HEK293 (cell line): ENCODE measurements at regions not wholly inside any gene's neighbourhood (a gene's known extent, or its start where the extent isn't known, plus 50 kb on each side); places are given as distances from the start of the nearest gene placed in this dataset.

Source experiments
- CTCF ChIA-PET: fragments of 350-600 bp; formaldehyde crosslinking; extraction: SDS; loops from one replicate; lab custom pipeline; 2021; ENCODE audit warnings: antibody characterized with exemption; lab: Yijun Ruan, JAX
- POLR2A ChIA-PET: fragments of 300-600 bp; formaldehyde crosslinking; extraction: SDS; loops from one replicate; lab custom pipeline; 2020; ENCODE audit warnings: antibody characterized with exemption, inconsistent platforms; lab: Yijun Ruan, JAX
- H3K27ac ChIP-seq: fragments of 200-500 bp; sonication (Bioruptor generic); 2 replicates; pipeline ENCODE4 v1.5.1; 2014; ENCODE audit warnings: low read depth, low read length, control low read depth, inconsistent platforms; ENCODE audit errors: extremely low read depth
- H3K36me3 ChIP-seq, 2 experiments: fragments of 200-500 bp in 1 of 2; sonication (Bioruptor generic) in 1 of 2; 1 replicate in 1 of 2; 2 replicates in 1 of 2; pipeline ENCODE4 v1.5.1; 2014 to 2017; ENCODE audit warnings: inconsistent platforms in 2 of 2, low read length in 2 of 2; ENCODE audit not compliant: control insufficient read depth in 2 of 2, insufficient read depth in 1 of 2
- H3K4me1 ChIP-seq: fragments of 200-500 bp; sonication (Bioruptor generic); 2 replicates; pipeline ENCODE4 v1.5.1; 2014; ENCODE audit warnings: mild to moderate bottlenecking, low read length, inconsistent platforms; ENCODE audit not compliant: control insufficient read depth, insufficient read depth
- H3K4me3 ChIP-seq: 2 replicates; pipeline ENCODE4 v1.5.1; 2011; ENCODE audit warnings: low read depth, mild to moderate bottlenecking, control low read depth, low read length, moderate library complexity
- H3K9me3 ChIP-seq: fragments of 200-500 bp; sonication (Bioruptor generic); 2 replicates; pipeline ENCODE4 v1.5.1; 2014; ENCODE audit warnings: low read depth, low read length, inconsistent platforms; ENCODE audit not compliant: control insufficient read depth, insufficient read depth
- HOXD13 ChIP-seq: sonication (generic); formaldehyde crosslinking; IDR thresholded peaks from 2 replicates; pipeline ENCODE4 v1.8.0; 2022; ENCODE audit warnings: missing genetic modification reagents, borderline replicate concordance
- MZF1 ChIP-seq: fragments of 450-650 bp; formaldehyde crosslinking; IDR thresholded peaks from 2 replicates; pipeline ENCODE4 v1.5.1; 2017; ENCODE audit warnings: missing biosample characterization, missing genetic modification characterization, borderline replicate concordance
- SCRT2 ChIP-seq: fragments of 450-650 bp; formaldehyde crosslinking; IDR thresholded peaks from 2 replicates; pipeline ENCODE4 v1.5.1; 2016; ENCODE audit warnings: missing biosample characterization, missing genetic modification characterization
- SP7 ChIP-seq: fragments of 450-650 bp; formaldehyde crosslinking; IDR thresholded peaks from 2 replicates; pipeline ENCODE4 v1.5.1; 2016; ENCODE audit warnings: missing biosample characterization, missing genetic modification characterization
- ZBTB17 ChIP-seq: fragments of 450-650 bp; formaldehyde crosslinking; IDR thresholded peaks from 2 replicates; pipeline ENCODE4 v1.5.1; 2016; ENCODE audit warnings: missing biosample characterization, missing genetic modification characterization
- ZFP69B ChIP-seq: fragments of 450-650 bp; formaldehyde crosslinking; IDR thresholded peaks from 2 replicates; pipeline ENCODE4 v1.5.1; 2016; ENCODE audit warnings: missing biosample characterization, missing genetic modification characterization
- ZNF138 ChIP-seq: fragments of 450-650 bp; formaldehyde crosslinking; IDR thresholded peaks from 2 replicates; pipeline ENCODE4 v1.5.1; 2016; ENCODE audit warnings: missing biosample characterization, missing genetic modification characterization, borderline replicate concordance
- ZNF155 ChIP-seq: fragments of 450-650 bp; formaldehyde crosslinking; IDR thresholded peaks from 2 replicates; pipeline ENCODE4 v1.5.1; 2016; ENCODE audit warnings: missing biosample characterization, missing genetic modification characterization
- ZNF521 ChIP-seq: fragments of 450-650 bp; formaldehyde crosslinking; IDR thresholded peaks from 2 replicates; pipeline ENCODE4 v1.5.1; 2017; ENCODE audit warnings: missing biosample characterization, mild to moderate bottlenecking, missing genetic modification characterization
- ZNF621 ChIP-seq: fragments of 450-650 bp; formaldehyde crosslinking; IDR thresholded peaks from 2 replicates; pipeline ENCODE4 v1.5.1; 2017; ENCODE audit warnings: missing biosample characterization, missing genetic modification characterization
- ZNF76 ChIP-seq: fragments of 450-650 bp; formaldehyde crosslinking; IDR thresholded peaks from 2 replicates; pipeline ENCODE4; 2016; ENCODE audit warnings: low read depth, missing biosample characterization, missing genetic modification characterization, borderline replicate concordance
- ZNF777 ChIP-seq: fragments of 450-650 bp; formaldehyde crosslinking; IDR thresholded peaks from 2 replicates; pipeline ENCODE4 v1.5.1; 2017; ENCODE audit warnings: missing biosample characterization, missing genetic modification characterization, borderline replicate concordance
- TF ChIP-seq, protein P1 (sequence below): fragments of 450-650 bp; formaldehyde crosslinking; IDR thresholded peaks from 2 replicates; pipeline ENCODE4 v1.5.1; 2016; ENCODE audit warnings: missing biosample characterization, missing genetic modification characterization
- TF ChIP-seq, protein P2 (sequence below): fragments of 450-650 bp; formaldehyde crosslinking; IDR thresholded peaks from 2 replicates; pipeline ENCODE4 v1.5.1; 2017; ENCODE audit warnings: missing biosample characterization, missing genetic modification characterization
- TF ChIP-seq, protein P3 (sequence below): fragments of 450-650 bp; formaldehyde crosslinking; IDR thresholded peaks from 2 replicates; pipeline ENCODE4 v1.5.0; 2017; ENCODE audit warnings: missing biosample characterization, missing genetic modification characterization, borderline replicate concordance
- TF ChIP-seq, protein P4 (sequence below): fragments of 450-650 bp; formaldehyde crosslinking; conservative IDR thresholded peaks from 2 replicates; pipeline ENCODE4 v1.5.1; 2016; ENCODE audit warnings: low read depth, missing biosample characterization, missing genetic modification characterization
- TF ChIP-seq, protein P5 (sequence below): fragments of 450-650 bp; formaldehyde crosslinking; IDR thresholded peaks from 2 replicates; pipeline ENCODE4 v1.5.1; 2017; ENCODE audit warnings: missing biosample characterization, missing genetic modification characterization

DNA sequence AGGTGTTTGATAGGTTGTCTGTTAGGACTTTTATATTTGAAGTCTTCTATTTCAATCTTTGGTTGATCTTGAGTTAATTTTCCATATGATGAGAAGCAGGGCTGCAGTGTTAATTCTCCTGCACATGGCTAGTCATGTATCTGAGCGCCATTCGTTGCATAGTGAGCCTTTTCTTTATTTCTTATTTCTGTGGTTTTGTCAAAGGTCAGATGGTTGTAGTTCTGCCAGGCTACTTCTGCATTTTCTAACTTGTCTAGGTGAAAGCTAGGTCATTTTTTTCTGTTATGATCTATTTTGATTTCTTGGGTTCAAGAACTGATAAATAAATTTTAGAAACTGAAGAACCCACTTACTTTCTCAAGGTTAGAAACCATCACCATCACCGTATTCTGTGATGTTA lies 56.7 kb downstream of the CCDC74A start:
- TF ChIP-seq ZNF76 (tag by site-specific recombination): no peak
- TF ChIP-seq, protein P1, sequence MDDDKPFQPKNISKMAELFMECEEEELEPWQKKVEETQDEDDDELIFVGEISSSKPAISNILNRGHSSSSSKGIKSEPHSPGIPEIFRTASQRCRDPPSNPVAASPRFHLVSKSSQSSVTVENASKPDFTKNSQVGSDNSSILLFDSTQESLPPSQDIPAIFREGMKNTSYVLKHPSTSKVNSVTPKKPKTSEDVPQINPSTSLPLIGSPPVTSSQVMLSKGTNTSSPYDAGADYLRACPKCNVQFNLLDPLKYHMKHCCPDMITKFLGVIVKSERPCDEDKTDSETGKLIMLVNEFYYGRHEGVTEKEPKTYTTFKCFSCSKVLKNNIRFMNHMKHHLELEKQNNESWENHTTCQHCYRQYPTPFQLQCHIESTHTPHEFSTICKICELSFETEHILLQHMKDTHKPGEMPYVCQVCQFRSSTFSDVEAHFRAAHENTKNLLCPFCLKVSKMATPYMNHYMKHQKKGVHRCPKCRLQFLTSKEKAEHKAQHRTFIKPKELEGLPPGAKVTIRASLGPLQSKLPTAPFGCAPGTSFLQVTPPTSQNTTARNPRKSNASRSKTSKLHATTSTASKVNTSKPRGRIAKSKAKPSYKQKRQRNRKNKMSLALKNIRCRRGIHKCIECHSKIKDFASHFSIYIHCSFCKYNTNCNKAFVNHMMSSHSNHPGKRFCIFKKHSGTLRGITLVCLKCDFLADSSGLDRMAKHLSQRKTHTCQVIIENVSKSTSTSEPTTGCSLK (tag by site-specific recombination): no peak
- TF ChIP-seq HOXD13 (CRISPR knock-in tag): no peak
- TF ChIP-seq ZNF138 (tag by site-specific recombination): no peak
- no peak for TF ChIP-seq MZF1 (tag by site-specific recombination)
- TF ChIP-seq, protein P2, sequence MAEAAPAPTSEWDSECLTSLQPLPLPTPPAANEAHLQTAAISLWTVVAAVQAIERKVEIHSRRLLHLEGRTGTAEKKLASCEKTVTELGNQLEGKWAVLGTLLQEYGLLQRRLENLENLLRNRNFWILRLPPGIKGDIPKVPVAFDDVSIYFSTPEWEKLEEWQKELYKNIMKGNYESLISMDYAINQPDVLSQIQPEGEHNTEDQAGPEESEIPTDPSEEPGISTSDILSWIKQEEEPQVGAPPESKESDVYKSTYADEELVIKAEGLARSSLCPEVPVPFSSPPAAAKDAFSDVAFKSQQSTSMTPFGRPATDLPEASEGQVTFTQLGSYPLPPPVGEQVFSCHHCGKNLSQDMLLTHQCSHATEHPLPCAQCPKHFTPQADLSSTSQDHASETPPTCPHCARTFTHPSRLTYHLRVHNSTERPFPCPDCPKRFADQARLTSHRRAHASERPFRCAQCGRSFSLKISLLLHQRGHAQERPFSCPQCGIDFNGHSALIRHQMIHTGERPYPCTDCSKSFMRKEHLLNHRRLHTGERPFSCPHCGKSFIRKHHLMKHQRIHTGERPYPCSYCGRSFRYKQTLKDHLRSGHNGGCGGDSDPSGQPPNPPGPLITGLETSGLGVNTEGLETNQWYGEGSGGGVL (tag by site-specific recombination): no peak
- TF ChIP-seq, protein P3, sequence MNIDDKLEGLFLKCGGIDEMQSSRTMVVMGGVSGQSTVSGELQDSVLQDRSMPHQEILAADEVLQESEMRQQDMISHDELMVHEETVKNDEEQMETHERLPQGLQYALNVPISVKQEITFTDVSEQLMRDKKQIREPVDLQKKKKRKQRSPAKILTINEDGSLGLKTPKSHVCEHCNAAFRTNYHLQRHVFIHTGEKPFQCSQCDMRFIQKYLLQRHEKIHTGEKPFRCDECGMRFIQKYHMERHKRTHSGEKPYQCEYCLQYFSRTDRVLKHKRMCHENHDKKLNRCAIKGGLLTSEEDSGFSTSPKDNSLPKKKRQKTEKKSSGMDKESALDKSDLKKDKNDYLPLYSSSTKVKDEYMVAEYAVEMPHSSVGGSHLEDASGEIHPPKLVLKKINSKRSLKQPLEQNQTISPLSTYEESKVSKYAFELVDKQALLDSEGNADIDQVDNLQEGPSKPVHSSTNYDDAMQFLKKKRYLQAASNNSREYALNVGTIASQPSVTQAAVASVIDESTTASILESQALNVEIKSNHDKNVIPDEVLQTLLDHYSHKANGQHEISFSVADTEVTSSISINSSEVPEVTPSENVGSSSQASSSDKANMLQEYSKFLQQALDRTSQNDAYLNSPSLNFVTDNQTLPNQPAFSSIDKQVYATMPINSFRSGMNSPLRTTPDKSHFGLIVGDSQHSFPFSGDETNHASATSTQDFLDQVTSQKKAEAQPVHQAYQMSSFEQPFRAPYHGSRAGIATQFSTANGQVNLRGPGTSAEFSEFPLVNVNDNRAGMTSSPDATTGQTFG (tag by site-specific recombination): no peak
- TF ChIP-seq ZNF521: no peak
- no peak for TF ChIP-seq ZNF777 (tag by site-specific recombination)
- no peak for TF ChIP-seq ZFP69B
- no peak for TF ChIP-seq SCRT2 (tag by site-specific recombination)
- TF ChIP-seq ZBTB17 (tag by site-specific recombination): no peak
- TF ChIP-seq ZNF155 (tag by site-specific recombination): no peak
- TF ChIP-seq, protein P4, sequence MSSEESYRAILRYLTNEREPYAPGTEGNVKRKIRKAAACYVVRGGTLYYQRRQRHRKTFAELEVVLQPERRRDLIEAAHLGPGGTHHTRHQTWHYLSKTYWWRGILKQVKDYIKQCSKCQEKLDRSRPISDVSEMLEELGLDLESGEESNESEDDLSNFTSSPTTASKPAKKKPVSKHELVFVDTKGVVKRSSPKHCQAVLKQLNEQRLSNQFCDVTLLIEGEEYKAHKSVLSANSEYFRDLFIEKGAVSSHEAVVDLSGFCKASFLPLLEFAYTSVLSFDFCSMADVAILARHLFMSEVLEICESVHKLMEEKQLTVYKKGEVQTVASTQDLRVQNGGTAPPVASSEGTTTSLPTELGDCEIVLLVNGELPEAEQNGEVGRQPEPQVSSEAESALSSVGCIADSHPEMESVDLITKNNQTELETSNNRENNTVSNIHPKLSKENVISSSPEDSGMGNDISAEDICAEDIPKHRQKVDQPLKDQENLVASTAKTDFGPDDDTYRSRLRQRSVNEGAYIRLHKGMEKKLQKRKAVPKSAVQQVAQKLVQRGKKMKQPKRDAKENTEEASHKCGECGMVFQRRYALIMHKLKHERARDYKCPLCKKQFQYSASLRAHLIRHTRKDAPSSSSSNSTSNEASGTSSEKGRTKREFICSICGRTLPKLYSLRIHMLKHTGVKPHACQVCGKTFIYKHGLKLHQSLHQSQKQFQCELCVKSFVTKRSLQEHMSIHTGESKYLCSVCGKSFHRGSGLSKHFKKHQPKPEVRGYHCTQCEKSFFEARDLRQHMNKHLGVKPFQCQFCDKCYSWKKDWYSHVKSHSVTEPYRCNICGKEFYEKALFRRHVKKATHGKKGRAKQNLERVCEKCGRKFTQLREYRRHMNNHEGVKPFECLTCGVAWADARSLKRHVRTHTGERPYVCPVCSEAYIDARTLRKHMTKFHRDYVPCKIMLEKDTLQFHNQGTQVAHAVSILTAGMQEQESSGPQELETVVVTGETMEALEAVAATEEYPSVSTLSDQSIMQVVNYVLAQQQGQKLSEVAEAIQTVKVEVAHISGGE (tag by site-specific recombination): no peak
- no peak for TF ChIP-seq SP7 (tag by site-specific recombination)
- TF ChIP-seq ZNF621 (tag by site-specific recombination): no peak

DNA sequence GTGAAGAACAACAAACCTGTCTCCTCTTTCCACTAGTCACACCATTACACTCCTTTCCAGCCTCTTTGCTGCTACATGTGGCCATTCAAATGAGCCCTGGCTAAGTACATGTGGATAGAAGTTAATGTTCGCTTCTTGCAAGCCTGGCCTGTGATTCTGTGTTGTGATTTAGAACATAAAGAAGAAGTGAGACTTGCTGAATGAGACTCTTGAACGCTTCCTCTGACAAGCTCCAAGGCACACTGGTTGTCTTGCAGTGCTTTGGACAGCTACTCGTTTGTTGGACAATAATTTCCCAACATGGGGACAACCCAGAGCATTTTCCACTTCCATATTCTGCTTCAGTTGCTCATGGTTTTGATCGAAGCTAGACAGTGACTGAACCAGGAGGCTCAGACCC lies 57.3 kb downstream of the CCDC74A start:
- no peak overlapping the region for H3K4me3 ChIP-seq
- H3K9me3 ChIP-seq: no peaks in the 10 kb centered on the region
- H3K36me3 ChIP-seq: no peaks in the 10 kb centered on the region
- ChIA-PET CTCF (no interaction called here), POLR2A (no interaction called here)
- H3K27ac ChIP-seq: no peak overlapping the region
- no peaks in the 10 kb centered on the region for H3K4me1 ChIP-seq
- TF ChIP-seq, protein P5, sequence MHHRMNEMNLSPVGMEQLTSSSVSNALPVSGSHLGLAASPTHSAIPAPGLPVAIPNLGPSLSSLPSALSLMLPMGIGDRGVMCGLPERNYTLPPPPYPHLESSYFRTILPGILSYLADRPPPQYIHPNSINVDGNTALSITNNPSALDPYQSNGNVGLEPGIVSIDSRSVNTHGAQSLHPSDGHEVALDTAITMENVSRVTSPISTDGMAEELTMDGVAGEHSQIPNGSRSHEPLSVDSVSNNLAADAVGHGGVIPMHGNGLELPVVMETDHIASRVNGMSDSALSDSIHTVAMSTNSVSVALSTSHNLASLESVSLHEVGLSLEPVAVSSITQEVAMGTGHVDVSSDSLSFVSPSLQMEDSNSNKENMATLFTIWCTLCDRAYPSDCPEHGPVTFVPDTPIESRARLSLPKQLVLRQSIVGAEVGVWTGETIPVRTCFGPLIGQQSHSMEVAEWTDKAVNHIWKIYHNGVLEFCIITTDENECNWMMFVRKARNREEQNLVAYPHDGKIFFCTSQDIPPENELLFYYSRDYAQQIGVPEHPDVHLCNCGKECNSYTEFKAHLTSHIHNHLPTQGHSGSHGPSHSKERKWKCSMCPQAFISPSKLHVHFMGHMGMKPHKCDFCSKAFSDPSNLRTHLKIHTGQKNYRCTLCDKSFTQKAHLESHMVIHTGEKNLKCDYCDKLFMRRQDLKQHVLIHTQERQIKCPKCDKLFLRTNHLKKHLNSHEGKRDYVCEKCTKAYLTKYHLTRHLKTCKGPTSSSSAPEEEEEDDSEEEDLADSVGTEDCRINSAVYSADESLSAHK (tag by site-specific recombination): no peak

More for the DNA sequence above, 56.7 kb downstream of the CCDC74A start:
- no peaks in the 10 kb centered on the region for H3K36me3 ChIP-seq
- no peaks in the 10 kb centered on the region for H3K9me3 ChIP-seq
- H3K27ac ChIP-seq: no peak overlapping the region
- no peaks in the 10 kb centered on the region for H3K4me1 ChIP-seq
- CTCF ChIA-PET: no interaction called here
- POLR2A ChIA-PET: no interaction called here
- no peak overlapping the region for H3K4me3 ChIP-seq
